H1 (cell line): ENCODE measurements at regions not wholly inside any gene's neighbourhood (a gene's known extent, or its start where the extent isn't known, plus 50 kb on each side); places are given as distances from the start of the nearest gene placed in this dataset.

Experiments
- CEBPB ChIP-seq: IDR thresholded peaks from 2 replicates; pipeline ENCODE4 v1.6.1; 2012; ENCODE audit warnings: low read depth, low read length
- CHD7 ChIP-seq: fragments of 300-600 bp; sonication (generic); IDR thresholded peaks from 2 replicates; pipeline ENCODE4 v1.7.1; 2012; ENCODE audit warnings: low read length, moderate library complexity, mild to moderate bottlenecking, inconsistent platforms; ENCODE audit not compliant: insufficient replicate concordance
- SUZ12 ChIP-seq: fragments of 200-600 bp; sonication (generic); IDR thresholded peaks from 2 replicates; pipeline ENCODE4 v1.6.1; 2012; ENCODE audit warnings: mild to moderate bottlenecking, inconsistent platforms, low read length, moderate library complexity, mixed read lengths
- TAF1 ChIP-seq: IDR thresholded peaks from 2 replicates; pipeline ENCODE4 v1.6.1; 2011; ENCODE audit warnings: mild to moderate bottlenecking, low read depth, low read length

- TF ChIP-seq CHD7 (peak; percentile 89), TAF1 (no peak), SUZ12 (no peak), CEBPB (0 out of 2 replicates have a peak, but pooled peaks have one; percentile 23)
These were observed 640.7 kb downstream of the LIG4 start (continued) for GRCh38 chr13:107574517-107575210.
